HepG2 (cell line): ENCODE measurements at regions not wholly inside any gene's neighbourhood (a gene's known extent, or its start where the extent isn't known, plus 50 kb on each side); places are given as distances from the start of the nearest gene placed in this dataset.

ENCODE experiments used
- BHLHE40 ChIP-seq: IDR thresholded peaks from 2 replicates; pipeline ENCODE4 v1.6.1; 2011; ENCODE audit warnings: low read length, improper control_type of control experiment
- FOSL1 ChIP-seq: sonication (generic); formaldehyde crosslinking; IDR thresholded peaks from 2 replicates; pipeline ENCODE4 v1.9.0; 2021; ENCODE audit warnings: missing genetic modification reagents, borderline replicate concordance
- MAFF ChIP-seq: IDR thresholded peaks from 2 replicates; pipeline ENCODE4 v1.6.1; 2011; ENCODE audit warnings: low read depth, low read length, improper control_type of control experiment
- MAFK ChIP-seq, 2 experiments: IDR thresholded peaks in 1 of 2; conservative IDR thresholded peaks in 1 of 2; 2 replicates each; pipeline ENCODE4 v1.6.1; 2011; ENCODE audit warnings: improper control_type of control experiment in 2 of 2, low read length in 2 of 2
- SOX13 ChIP-seq, 3 experiments: fragments of 450-650 bp in 1 of 3; sonication (generic) in 1 of 3; formaldehyde crosslinking in 1 of 3; IDR thresholded peaks in 2 of 3; conservative IDR thresholded peaks in 1 of 3; 2 replicates each; pipeline versions ENCODE4 v1.5.0 to v1.6.1; 2016 to 2020; ENCODE audit warnings: antibody characterized with exemption in 1 of 3, mild to moderate bottlenecking in 1 of 3, missing compliant biosample characterization in 1 of 3, missing genetic modification reagents in 1 of 3, moderate library complexity in 1 of 3
- SOX6 ChIP-seq, 2 experiments: fragments of 450-650 bp in 1 of 2; sonication (generic) in 1 of 2; formaldehyde crosslinking in 1 of 2; IDR thresholded peaks; 2 replicates each; pipeline versions ENCODE4 v1.4.0 to v1.6.1; 2017 to 2020; ENCODE audit warnings: antibody characterized with exemption in 1 of 2, mild to moderate bottlenecking in 1 of 2, missing genetic modification reagents in 1 of 2
- TBX2 ChIP-seq: sonication (generic); formaldehyde crosslinking; IDR thresholded peaks from 2 replicates; pipeline ENCODE4 v1.5.0; 2020; ENCODE audit warnings: missing genetic modification reagents, mild to moderate bottlenecking, borderline replicate concordance
- TBX3 ChIP-seq: fragments of 450-650 bp; IDR thresholded peaks from 2 replicates; pipeline ENCODE4 v1.6.1; 2017; ENCODE audit warnings: antibody characterized with exemption, mild to moderate bottlenecking, inconsistent platforms, borderline replicate concordance
- TFAP4 ChIP-seq: sonication (generic); IDR thresholded peaks from 2 replicates; pipeline ENCODE4 v1.6.1; 2016; ENCODE audit warnings: low read depth, borderline replicate concordance
- TF ChIP-seq, protein P1 (sequence below): sonication (generic); formaldehyde crosslinking; IDR thresholded peaks from 2 replicates; pipeline ENCODE4 v1.4.0; 2020; ENCODE audit warnings: missing genetic modification reagents, borderline replicate concordance

GRCh38 chr15:60093273-60094067, 89.4 kb downstream of the FOXB1 start (continued):
- TF ChIP-seq MAFF (peak; percentile 54), SOX13 (IDR thresholded peaks at IDR 0.05) (peak; percentile 73), SOX13 (CRISPR knock-in tag; conservative IDR thresholded peaks at IDR 0.05 in 1 of 2, IDR thresholded peaks at IDR 0.05 in 1 of 2) (peak in 1 of 2 experiments; percentile 69; a peak in 2 of 4 replicates), TFAP4 (peak; percentile 78), FOSL1 (CRISPR knock-in tag) (no peak), TBX2 (CRISPR knock-in tag) (peak; percentile 78), TBX3 (peak; percentile 95), MAFK (conservative IDR thresholded peaks at IDR 0.05 in 1 of 2, IDR thresholded peaks at IDR 0.05 in 1 of 2; ENCODE audit: low read length in 2 of 2) (peak; percentile 34 to 53; a peak in 2 of 4 replicates), SOX6 (IDR thresholded peaks at IDR 0.05) (no peak), SOX6 (CRISPR knock-in tag; IDR thresholded peaks at IDR 0.05) (peak; percentile 75), BHLHE40 (peak; percentile 49; the same call in 1 of the 2 replicates)
- TF ChIP-seq, protein P1, sequence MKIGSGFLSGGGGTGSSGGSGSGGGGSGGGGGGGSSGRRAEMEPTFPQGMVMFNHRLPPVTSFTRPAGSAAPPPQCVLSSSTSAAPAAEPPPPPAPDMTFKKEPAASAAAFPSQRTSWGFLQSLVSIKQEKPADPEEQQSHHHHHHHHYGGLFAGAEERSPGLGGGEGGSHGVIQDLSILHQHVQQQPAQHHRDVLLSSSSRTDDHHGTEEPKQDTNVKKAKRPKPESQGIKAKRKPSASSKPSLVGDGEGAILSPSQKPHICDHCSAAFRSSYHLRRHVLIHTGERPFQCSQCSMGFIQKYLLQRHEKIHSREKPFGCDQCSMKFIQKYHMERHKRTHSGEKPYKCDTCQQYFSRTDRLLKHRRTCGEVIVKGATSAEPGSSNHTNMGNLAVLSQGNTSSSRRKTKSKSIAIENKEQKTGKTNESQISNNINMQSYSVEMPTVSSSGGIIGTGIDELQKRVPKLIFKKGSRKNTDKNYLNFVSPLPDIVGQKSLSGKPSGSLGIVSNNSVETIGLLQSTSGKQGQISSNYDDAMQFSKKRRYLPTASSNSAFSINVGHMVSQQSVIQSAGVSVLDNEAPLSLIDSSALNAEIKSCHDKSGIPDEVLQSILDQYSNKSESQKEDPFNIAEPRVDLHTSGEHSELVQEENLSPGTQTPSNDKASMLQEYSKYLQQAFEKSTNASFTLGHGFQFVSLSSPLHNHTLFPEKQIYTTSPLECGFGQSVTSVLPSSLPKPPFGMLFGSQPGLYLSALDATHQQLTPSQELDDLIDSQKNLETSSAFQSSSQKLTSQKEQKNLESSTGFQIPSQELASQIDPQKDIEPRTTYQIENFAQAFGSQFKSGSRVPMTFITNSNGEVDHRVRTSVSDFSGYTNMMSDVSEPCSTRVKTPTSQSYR (CRISPR knock-in tag) = no peak
